AG10803 (cell line): ENCODE measurements at regions not wholly inside any gene's neighbourhood (a gene's known extent, or its start where the extent isn't known, plus 50 kb on each side); places are given as distances from the start of the nearest gene placed in this dataset.
A peak's percentile ranks its signal among the peaks of the same experiment; 100 is the strongest.
"Not testable (repeated sequence)": the region's sequence is repeated elsewhere in the genome, so short reads cannot be mapped to it uniquely, and the experiment has no call there.

Experiments
- DNase-seq: peaks from one replicate; pipeline ENCODE4 v3.0.0; 2010; ENCODE audit warnings: low read depth
- H3K4me3 ChIP-seq: 2 replicates; pipeline ENCODE4 v1.5.1; 2011; ENCODE audit warnings: mild to moderate bottlenecking, low read length, control low read depth
- TF ChIP-seq, protein P1 (sequence below): conservative IDR thresholded peaks from 2 replicates; pipeline ENCODE4 v1.5.1; 2011; ENCODE audit warnings: mild to moderate bottlenecking, low read length, control low read depth, inconsistent platforms

GRCh38 chr20:19876828-19877460, 118.9 kb downstream of the RIN2 start:
- H3K4me3 ChIP-seq = no peak overlapping the region
- TF ChIP-seq, protein P1, sequence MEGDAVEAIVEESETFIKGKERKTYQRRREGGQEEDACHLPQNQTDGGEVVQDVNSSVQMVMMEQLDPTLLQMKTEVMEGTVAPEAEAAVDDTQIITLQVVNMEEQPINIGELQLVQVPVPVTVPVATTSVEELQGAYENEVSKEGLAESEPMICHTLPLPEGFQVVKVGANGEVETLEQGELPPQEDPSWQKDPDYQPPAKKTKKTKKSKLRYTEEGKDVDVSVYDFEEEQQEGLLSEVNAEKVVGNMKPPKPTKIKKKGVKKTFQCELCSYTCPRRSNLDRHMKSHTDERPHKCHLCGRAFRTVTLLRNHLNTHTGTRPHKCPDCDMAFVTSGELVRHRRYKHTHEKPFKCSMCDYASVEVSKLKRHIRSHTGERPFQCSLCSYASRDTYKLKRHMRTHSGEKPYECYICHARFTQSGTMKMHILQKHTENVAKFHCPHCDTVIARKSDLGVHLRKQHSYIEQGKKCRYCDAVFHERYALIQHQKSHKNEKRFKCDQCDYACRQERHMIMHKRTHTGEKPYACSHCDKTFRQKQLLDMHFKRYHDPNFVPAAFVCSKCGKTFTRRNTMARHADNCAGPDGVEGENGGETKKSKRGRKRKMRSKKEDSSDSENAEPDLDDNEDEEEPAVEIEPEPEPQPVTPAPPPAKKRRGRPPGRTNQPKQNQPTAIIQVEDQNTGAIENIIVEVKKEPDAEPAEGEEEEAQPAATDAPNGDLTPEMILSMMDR = no peak
- DNase-seq = no peak

DNA sequence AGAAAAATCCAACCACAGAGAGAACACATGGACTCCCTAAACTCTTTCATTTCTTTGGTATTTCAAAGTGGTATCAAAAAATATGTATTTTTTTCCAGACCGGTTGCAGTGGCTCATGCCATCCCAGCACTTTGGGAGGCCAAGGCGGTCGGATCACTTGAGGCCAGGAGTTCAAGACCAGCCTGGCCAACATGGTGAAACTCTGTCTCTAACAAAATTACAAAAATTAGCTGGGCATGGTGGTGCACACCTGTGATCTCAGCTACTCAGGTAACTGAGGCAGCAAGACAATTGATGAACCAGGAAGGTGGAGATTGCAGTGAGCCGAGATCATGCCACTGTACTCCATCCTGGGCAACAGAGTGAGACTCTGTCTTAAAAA, 121.8 kb downstream of the RIN2 start:
- not testable (repeated sequence) for H3K4me3 ChIP-seq, DNase-seq

GRCh38 chr20:19880256-19881079, 122.4 kb downstream of the RIN2 start:
- DNase-seq = peak; percentile 46
- no peak overlapping the region for H3K4me3 ChIP-seq
- TF ChIP-seq, protein P1 = no peak

GRCh38 chr20:19881080-19881840, 123.2 kb downstream of the RIN2 start:
- H3K4me3 ChIP-seq = no peak overlapping the region
- no peak for DNase-seq
- TF ChIP-seq, protein P1 = no peak

DNA sequence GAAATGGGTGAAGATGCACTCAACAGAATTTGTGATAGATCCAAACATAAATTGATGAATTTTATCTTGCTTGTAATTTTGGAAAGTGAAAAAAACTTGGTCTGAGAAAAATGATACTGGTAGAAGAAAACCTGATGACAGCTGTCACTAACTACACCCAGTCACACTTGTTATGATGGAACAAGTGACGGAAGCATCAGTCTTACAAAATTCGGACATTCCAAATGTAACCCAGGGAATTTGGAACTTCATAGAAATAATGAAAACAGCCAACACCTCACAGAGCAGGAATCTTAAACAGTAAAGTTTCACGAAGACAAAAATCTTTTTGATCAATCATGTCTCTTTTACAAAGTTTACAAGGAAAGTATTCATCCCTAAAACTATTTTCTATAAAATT, 123.9 kb downstream of the RIN2 start:
- no peak for DNase-seq
- TF ChIP-seq, protein P1 = no peak
- no peak overlapping the region for H3K4me3 ChIP-seq

GRCh38 chr20:19882446-19882845, 124.4 kb downstream of the RIN2 start:
- no peak overlapping the region for H3K4me3 ChIP-seq
- TF ChIP-seq, protein P1 = no peak
- no peak for DNase-seq

DNA sequence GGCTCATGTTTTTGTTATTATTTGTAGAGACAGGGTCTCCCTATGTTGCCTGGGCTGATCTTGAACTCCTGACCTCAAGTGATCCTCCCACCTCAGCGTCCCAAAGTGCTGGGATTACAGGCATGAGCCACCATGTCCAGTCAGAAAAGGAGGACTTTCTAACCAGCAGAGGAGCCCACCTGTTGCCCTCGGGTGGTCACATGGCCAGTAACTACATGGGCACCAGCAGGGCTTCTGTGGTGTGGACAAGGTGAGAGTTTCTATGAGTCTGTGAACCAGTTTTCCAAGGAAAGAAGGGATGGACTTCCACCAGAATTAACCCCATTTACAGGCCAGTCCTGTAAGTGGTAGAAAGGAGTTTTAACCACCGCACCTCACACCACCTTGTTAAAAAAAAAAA, 125.4 kb downstream of the RIN2 start:
- DNase-seq = no peak
- TF ChIP-seq, protein P1 = no peak
- no peak overlapping the region for H3K4me3 ChIP-seq
